OCI-LY3 (cell line): ENCODE measurements at regions not wholly inside any gene's neighbourhood (a gene's known extent, or its start where the extent isn't known, plus 50 kb on each side); places are given as distances from the start of the nearest gene placed in this dataset.

Experiments
- EZH2phosphoT487 ChIP-seq: fragments of 200-600 bp; shearing (Covaris generic); IDR thresholded peaks from 2 replicates; pipeline ENCODE4 v1.6.1; 2018; ENCODE audit warnings: antibody characterized with exemption, mixed run types, low read depth
- TF ChIP-seq, protein P1 (sequence below): fragments of 200-600, 300-600 bp; sonication (generic); IDR thresholded peaks from 2 replicates; pipeline ENCODE4 v1.5.1; 2014; ENCODE audit warnings: antibody characterized with exemption, low read length, low read depth

DNA sequence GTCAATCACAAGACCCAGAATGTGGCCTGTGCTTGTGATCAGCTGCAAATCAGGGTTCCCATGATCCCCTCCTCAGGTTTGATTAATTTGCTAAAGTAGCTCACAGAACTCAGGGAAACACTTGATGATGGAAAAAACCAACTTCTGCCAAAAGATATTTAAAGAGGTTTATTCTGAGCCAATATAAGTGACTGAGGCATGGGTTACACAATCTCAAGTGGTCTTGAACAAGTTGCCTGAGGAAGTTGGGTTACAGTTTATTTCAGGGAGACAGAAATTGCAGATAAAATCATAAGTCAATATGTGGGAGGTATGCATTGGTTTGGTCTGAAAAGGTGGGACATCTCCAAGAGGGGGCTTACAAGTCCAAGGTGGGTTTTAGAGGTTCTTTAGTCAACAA, 243.1 kb downstream of the S1PR1 start:
- TF ChIP-seq, protein P1, sequence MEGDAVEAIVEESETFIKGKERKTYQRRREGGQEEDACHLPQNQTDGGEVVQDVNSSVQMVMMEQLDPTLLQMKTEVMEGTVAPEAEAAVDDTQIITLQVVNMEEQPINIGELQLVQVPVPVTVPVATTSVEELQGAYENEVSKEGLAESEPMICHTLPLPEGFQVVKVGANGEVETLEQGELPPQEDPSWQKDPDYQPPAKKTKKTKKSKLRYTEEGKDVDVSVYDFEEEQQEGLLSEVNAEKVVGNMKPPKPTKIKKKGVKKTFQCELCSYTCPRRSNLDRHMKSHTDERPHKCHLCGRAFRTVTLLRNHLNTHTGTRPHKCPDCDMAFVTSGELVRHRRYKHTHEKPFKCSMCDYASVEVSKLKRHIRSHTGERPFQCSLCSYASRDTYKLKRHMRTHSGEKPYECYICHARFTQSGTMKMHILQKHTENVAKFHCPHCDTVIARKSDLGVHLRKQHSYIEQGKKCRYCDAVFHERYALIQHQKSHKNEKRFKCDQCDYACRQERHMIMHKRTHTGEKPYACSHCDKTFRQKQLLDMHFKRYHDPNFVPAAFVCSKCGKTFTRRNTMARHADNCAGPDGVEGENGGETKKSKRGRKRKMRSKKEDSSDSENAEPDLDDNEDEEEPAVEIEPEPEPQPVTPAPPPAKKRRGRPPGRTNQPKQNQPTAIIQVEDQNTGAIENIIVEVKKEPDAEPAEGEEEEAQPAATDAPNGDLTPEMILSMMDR = no peak
- no peak for TF ChIP-seq EZH2phosphoT487
